Stimulated activated CD8-positive, alpha-beta memory T cell treated with anti-CD3 and anti-CD28 coated beads, Interleukin-7, amount 100 ng/mL, for 24 hours (primary cell): ENCODE measurements at regions not wholly inside any gene's neighbourhood (a gene's known extent, or its start where the extent isn't known, plus 50 kb on each side); places are given as distances from the start of the nearest gene placed in this dataset.
"Not testable (repeated sequence)": the region's sequence is repeated elsewhere in the genome, so short reads cannot be mapped to it uniquely, and the experiment has no call there.

Source experiments
- DNase-seq: peaks from one replicate; pipeline ENCODE4 v3.0.0-alpha.2; 2020; ENCODE audit warnings: low read depth

GRCh38 chr11:29484548-29484947, 532.3 kb downstream of the KCNA4 start:
- no peak for DNase-seq

- DNase-seq, result no peak
Measured at GRCh38 chr11:29483831-29484230, 533.0 kb downstream of the KCNA4 start.

- no peak for DNase-seq
Measured at GRCh38 chr11:29482510-29482909, 534.3 kb downstream of the KCNA4 start.

- no peak for DNase-seq
Measured at GRCh38 chr11:29481738-29482137, 535.1 kb downstream of the KCNA4 start.

- no peak for DNase-seq
Measured at GRCh38 chr11:29480981-29481380, 535.8 kb downstream of the KCNA4 start.

GRCh38 chr11:29458252-29458651, 558.6 kb downstream of the KCNA4 start:
- no peak for DNase-seq

- no peak for DNase-seq
Measured at GRCh38 chr11:29452146-29452545, 564.7 kb downstream of the KCNA4 start.

GRCh38 chr11:29449281-29450074, 567.4 kb downstream of the KCNA4 start:
- DNase-seq, result no peak

GRCh38 chr11:29448246-29448877, 568.5 kb downstream of the KCNA4 start:
- no peak for DNase-seq

- no peak for DNase-seq
Measured at GRCh38 chr11:29447821-29448220, 569.0 kb downstream of the KCNA4 start.

GRCh38 chr11:29446132-29446531, 570.7 kb downstream of the KCNA4 start:
- DNase-seq, result no peak

GRCh38 chr11:29445191-29445590, 571.6 kb downstream of the KCNA4 start:
- not testable (repeated sequence) for DNase-seq

GRCh38 chr11:29438815-29439214, 578.0 kb downstream of the KCNA4 start:
- no peak for DNase-seq

- DNase-seq, result no peak
Measured at GRCh38 chr11:29435421-29435820, 581.4 kb downstream of the KCNA4 start.

- DNase-seq, result no peak
Measured at GRCh38 chr11:29432719-29433325, 584.0 kb downstream of the KCNA4 start.

GRCh38 chr11:29405305-29405704, 611.5 kb downstream of the KCNA4 start:
- no peak for DNase-seq

- DNase-seq, result no peak
Measured at GRCh38 chr11:29395555-29396072, 621.2 kb downstream of the KCNA4 start.

GRCh38 chr11:29389793-29390192, 627.0 kb downstream of the KCNA4 start:
- DNase-seq, result no peak

GRCh38 chr11:29373725-29374124, 643.1 kb downstream of the KCNA4 start:
- no peak for DNase-seq

GRCh38 chr11:29368126-29368525, 648.7 kb downstream of the KCNA4 start:
- no peak for DNase-seq

- no peak for DNase-seq
Measured at GRCh38 chr11:29364006-29364405, 652.8 kb downstream of the KCNA4 start.

- DNase-seq, result no peak
Measured at GRCh38 chr11:29361369-29361768, 655.5 kb downstream of the KCNA4 start.

GRCh38 chr11:29353833-29354232, 663.0 kb downstream of the KCNA4 start:
- no peak for DNase-seq
